ENCODE measurements at regions not wholly inside any gene's neighbourhood (a gene's known extent, or its start where the extent isn't known, plus 50 kb on each side); places are given as distances from the start of the nearest gene placed in this dataset.

GRCh38 chr17:34813290-34813689, 148.0 kb downstream of the CCT6B start:
- Histone ChIP-seq H3K4me3 (no peak overlapping the region), H3K27me3 (ENCODE audit: insufficient read depth) (no peaks in the 10 kb centered on the region), H3K27ac (ENCODE audit: low read depth) (no peak overlapping the region), H3K4me2 (no peak overlapping the region), H3K9me2 (ENCODE audit: insufficient read depth) (no peaks in the 10 kb centered on the region), H3K36me3 (ENCODE audit: insufficient read depth) (no peaks in the 10 kb centered on the region), H3K4me1 (ENCODE audit: insufficient read depth) (no peaks in the 10 kb centered on the region; the same call in 1 of the 2 replicates), H3K79me2 (replicated peaks; ENCODE audit: insufficient read depth) (no peaks in the 10 kb centered on the region), H3F3A (replicated peaks; ENCODE audit: low read depth) (no peaks in the 10 kb centered on the region), H2AFZ (no peak overlapping the region), H4K20me1 (replicated peaks; ENCODE audit: insufficient read depth) (no peaks in the 10 kb centered on the region)
- DNase-seq (ENCODE audit: low spot score) (no peak), ATAC-seq (no peak)
- H3K27ac Mint-ChIP-seq, result no peak overlapping the region
- peaks cover 15% of the 10 kb centered on the region for H3K27me3 Mint-ChIP-seq (ENCODE audit: insufficient read depth, low read depth, poor library complexity)
- TF ChIP-seq REST (IDR thresholded peaks at IDR 0.05; ENCODE audit: unreplicated experiment) (no peak), ZNF331 (CRISPR knock-in tag; IDR thresholded peaks at IDR 0.05; ENCODE audit: low read depth) (no peak), STAT1 (IDR thresholded peaks at IDR 0.05; ENCODE audit: unreplicated experiment) (no peak), EZH2 (IDR thresholded peaks at IDR 0.05; ENCODE audit: low read depth, unreplicated experiment) (no peak), CREB1 (CRISPR knock-in tag; IDR thresholded peaks at IDR 0.05; ENCODE audit: low read depth) (no peak), CTCF (conservative IDR thresholded peaks at IDR 0.05; ENCODE audit: low read depth in 2 of 2) (no peak), NANOG (IDR thresholded peaks at IDR 0.05; ENCODE audit: borderline replicate concordance) (no peak), ETS1 (IDR thresholded peaks at IDR 0.05) (no peak), ZNF462 (CRISPR knock-in tag; IDR thresholded peaks at IDR 0.05) (no peak), ZNF114 (CRISPR knock-in tag; IDR thresholded peaks at IDR 0.05) (no peak), EZH2phosphoT487 (IDR thresholded peaks at IDR 0.05; ENCODE audit: unreplicated experiment) (no peak), JUNB (IDR thresholded peaks at IDR 0.05; ENCODE audit: unreplicated experiment) (no peak), POLR2AphosphoS5 (IDR thresholded peaks at IDR 0.05; ENCODE audit: low read depth) (no peak)
- no peaks in the 10 kb centered on the region; the same call in 2 of the 3 replicates for H3K36me3 Mint-ChIP-seq (ENCODE audit: low read depth)
- H3K9me3 Mint-ChIP-seq, result no peaks in the 10 kb centered on the region
- H3K4me1 Mint-ChIP-seq, result peaks cover 40% of the 10 kb centered on the region
- no peak overlapping the region for H3K4me3 Mint-ChIP-seq
